ENCODE measurements at regions not wholly inside any gene's neighbourhood (a gene's known extent, or its start where the extent isn't known, plus 50 kb on each side); places are given as distances from the start of the nearest gene placed in this dataset.

DNA sequence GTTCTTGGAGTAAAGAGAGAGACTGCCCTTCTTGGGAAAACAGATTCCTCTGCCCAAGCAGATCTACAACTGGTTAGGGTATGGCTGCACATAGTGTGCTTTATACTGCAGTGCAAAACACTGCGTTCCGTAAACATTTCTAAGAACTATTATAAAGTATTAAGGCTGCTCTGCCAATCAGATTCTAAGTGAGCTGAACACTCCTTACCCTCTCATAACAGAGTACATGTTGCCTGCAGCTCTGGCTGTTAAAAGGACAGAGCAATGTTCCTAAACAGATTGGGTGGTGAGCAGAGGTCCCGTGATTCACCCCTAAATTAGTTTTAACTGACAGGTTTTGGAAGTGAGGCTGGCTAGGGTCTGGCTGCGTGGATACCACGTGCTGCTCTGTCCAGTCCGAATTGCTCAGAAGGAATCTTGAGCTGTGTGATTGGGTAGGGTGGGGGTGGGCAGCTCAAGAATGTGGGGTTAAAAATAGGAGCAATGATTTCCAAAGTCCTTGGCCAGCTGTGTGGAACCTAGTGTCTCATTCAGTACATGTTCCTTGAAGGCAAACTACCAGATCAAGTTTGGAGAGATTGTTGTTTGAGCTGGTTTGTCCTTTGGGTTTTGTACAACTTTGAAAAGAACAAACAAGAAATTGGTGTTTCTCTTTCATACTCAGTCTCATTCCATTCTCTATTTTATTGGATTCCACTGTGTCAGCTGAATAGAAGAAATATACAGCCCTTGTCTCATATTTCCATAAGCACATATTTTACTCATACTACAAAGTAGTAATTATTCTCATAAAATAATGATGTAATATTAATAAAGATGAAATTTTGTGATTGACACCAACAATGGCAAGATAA is 497.6 kb upstream of the CD180 start:
- Histone ChIP-seq H3K27ac (peak overlapping the region in 3 of 4 donors; percentile 38 to 79 (median 39)), H3K4me3 (no peak overlapping the region), H3K36me3 (no peaks in the 10 kb centered on the region), H3K4me1 (no peaks in the 10 kb centered on the region), H3K9me3 (no peaks in the 10 kb centered on the region), H3K27me3 (no peaks in the 10 kb centered on the region)
- no peak for TF ChIP-seq POLR2A (IDR thresholded peaks at IDR 0.05)
- TF ChIP-seq, protein P1, sequence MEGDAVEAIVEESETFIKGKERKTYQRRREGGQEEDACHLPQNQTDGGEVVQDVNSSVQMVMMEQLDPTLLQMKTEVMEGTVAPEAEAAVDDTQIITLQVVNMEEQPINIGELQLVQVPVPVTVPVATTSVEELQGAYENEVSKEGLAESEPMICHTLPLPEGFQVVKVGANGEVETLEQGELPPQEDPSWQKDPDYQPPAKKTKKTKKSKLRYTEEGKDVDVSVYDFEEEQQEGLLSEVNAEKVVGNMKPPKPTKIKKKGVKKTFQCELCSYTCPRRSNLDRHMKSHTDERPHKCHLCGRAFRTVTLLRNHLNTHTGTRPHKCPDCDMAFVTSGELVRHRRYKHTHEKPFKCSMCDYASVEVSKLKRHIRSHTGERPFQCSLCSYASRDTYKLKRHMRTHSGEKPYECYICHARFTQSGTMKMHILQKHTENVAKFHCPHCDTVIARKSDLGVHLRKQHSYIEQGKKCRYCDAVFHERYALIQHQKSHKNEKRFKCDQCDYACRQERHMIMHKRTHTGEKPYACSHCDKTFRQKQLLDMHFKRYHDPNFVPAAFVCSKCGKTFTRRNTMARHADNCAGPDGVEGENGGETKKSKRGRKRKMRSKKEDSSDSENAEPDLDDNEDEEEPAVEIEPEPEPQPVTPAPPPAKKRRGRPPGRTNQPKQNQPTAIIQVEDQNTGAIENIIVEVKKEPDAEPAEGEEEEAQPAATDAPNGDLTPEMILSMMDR (IDR thresholded peaks at IDR 0.05) = no peak
- DNase-seq = peak in 2 of 3 donors; percentile 16 to 75

DNA sequence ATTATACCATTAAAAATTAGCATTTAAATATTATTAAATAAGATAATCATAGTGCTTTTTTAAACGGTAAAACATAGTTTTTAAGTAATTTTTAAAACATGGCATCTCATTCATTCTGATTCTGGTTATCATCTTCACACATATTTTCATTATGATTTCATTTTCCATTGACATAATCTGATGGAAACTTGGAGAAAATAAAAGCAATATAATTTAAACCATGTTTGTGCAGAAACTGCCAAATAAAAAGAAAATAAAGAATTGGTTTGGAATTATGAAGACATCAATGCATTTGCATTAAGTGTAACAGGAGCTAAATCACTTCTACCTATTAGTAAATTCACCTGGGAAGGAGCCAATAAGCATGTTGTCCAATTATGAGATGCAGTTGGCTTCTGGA is 490.1 kb upstream of the CD180 start:
- Histone ChIP-seq H3K27me3 (no peaks in the 10 kb centered on the region), H3K9me3 (no peaks in the 10 kb centered on the region), H3K4me1 (no peaks in the 10 kb centered on the region), H3K27ac (no peak overlapping the region), H3K4me3 (no peak overlapping the region), H3K36me3 (no peaks in the 10 kb centered on the region)
- no peak for DNase-seq
- no peak for TF ChIP-seq POLR2A (IDR thresholded peaks at IDR 0.05)
- TF ChIP-seq, protein P1 (IDR thresholded peaks at IDR 0.05) = no peak

DNA sequence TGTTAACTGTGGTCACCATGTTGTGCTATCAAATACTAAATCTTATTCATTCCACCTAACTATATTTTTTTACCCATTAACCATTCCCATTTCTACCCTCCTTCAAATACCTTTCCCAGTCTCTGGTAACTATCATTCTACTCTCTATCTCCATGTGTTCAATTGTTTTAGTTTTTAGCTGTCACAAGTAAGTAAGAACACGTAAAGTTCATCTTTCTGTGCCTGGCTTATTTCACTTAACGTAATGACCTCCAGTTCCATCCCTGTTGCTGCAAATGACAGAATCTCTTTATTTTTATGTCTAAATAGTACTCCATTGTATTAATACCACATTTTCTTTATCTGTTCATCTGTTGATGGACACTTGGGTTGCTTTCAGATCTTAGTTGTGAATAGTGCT is 485.1 kb upstream of the CD180 start:
- Histone ChIP-seq H3K36me3 (no peaks in the 10 kb centered on the region), H3K27me3 (no peaks in the 10 kb centered on the region), H3K4me3 (no peak overlapping the region), H3K9me3 (no peaks in the 10 kb centered on the region), H3K27ac (no peak overlapping the region), H3K4me1 (no peaks in the 10 kb centered on the region)
- TF ChIP-seq, protein P1 (IDR thresholded peaks at IDR 0.05) = no peak
- TF ChIP-seq POLR2A (IDR thresholded peaks at IDR 0.05) = no peak
- no peak for DNase-seq

DNA sequence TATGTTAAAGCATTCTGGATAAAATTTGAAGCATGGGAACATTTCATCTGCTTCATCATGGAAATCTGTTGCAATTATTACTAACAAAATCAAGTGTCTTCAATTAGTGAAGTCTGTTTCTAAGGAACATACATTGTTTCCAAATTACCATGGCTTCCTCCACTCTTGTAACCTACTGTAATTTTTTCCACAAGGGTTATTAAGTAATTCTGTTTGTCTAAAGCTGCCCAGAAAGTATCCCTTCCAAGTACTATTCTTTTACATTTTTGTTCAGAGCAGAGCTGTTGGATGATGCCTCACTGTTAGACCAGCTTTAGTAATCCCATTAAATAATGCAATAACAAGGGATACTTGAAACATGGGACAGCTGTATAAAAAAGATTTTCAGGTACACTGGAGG is 483.5 kb upstream of the CD180 start:
- Histone ChIP-seq H3K36me3 (no peaks in the 10 kb centered on the region), H3K27ac (peak overlapping the region in 1 of 4 donors; percentile 21), H3K4me3 (no peak overlapping the region), H3K9me3 (no peaks in the 10 kb centered on the region), H3K27me3 (no peaks in the 10 kb centered on the region), H3K4me1 (no peaks in the 10 kb centered on the region)
- no peak for DNase-seq
- TF ChIP-seq POLR2A (IDR thresholded peaks at IDR 0.05) = no peak
- TF ChIP-seq, protein P1 (IDR thresholded peaks at IDR 0.05) = no peak

DNA sequence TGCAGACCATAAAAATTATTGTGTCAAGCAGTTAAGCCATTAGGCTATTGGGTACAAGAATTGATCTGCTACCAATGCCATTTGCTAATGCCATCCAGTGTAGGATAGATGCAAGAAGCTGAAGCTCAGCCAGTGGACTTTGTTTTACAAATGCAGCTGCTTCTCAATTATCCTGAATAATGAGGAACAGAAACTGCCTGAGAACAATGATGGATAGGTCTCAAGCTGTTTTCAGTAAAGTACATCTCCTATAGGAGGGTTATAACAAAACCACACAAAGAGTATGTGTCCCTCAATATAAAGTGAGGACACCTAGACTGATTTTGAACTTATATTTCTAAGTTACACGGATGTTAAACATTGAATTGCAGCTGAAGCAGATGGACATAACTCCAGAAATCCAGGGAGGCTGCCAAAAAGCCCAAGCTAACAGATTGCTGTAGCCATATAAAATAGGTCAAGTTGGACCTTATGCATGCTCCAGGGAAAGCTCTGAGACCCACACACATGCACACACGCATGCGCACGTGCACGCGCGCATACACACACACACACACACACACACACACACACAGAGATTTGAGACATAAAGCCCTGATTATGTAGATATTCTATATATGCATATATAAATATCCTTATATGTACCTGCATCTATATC is 482.7 kb upstream of the CD180 start:
- H3K4me1 ChIP-seq = no peaks in the 10 kb centered on the region
- no peak for DNase-seq
- TF ChIP-seq, protein P1 (IDR thresholded peaks at IDR 0.05) = no peak
- no peak for TF ChIP-seq POLR2A (IDR thresholded peaks at IDR 0.05)

More for the DNA sequence above, 482.7 kb upstream of the CD180 start:
- no peak overlapping the region for H3K27ac ChIP-seq
- H3K36me3 ChIP-seq = no peaks in the 10 kb centered on the region
- H3K9me3 ChIP-seq = no peaks in the 10 kb centered on the region
- no peaks in the 10 kb centered on the region for H3K27me3 ChIP-seq
- H3K4me3 ChIP-seq = no peak overlapping the region

Data from Peyer's patch (tissue), 4 donors.